ENCODE measurements at regions not wholly inside any gene's neighbourhood (a gene's known extent, or its start where the extent isn't known, plus 50 kb on each side); places are given as distances from the start of the nearest gene placed in this dataset.

DNA sequence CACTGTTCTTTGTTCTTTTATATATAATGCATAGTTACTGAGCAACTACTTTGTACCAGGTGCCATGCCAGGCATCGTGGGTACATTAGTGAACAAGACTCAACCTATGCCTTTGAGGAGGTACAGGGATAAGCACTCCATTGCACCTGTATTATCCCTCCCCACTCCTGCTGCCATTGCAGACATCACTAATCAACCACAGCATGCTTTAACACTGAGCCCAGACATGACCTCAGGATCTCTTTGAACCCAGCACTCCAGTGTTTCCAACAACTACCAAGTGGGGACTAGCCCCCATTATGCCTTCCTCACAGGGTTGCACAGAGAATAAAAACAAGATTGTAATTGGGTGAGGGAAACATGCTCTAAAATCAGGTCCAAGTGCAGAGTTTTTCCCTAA lies 60.5 kb upstream of the COL13A1 start:
- DNase-seq = no peak

DNA sequence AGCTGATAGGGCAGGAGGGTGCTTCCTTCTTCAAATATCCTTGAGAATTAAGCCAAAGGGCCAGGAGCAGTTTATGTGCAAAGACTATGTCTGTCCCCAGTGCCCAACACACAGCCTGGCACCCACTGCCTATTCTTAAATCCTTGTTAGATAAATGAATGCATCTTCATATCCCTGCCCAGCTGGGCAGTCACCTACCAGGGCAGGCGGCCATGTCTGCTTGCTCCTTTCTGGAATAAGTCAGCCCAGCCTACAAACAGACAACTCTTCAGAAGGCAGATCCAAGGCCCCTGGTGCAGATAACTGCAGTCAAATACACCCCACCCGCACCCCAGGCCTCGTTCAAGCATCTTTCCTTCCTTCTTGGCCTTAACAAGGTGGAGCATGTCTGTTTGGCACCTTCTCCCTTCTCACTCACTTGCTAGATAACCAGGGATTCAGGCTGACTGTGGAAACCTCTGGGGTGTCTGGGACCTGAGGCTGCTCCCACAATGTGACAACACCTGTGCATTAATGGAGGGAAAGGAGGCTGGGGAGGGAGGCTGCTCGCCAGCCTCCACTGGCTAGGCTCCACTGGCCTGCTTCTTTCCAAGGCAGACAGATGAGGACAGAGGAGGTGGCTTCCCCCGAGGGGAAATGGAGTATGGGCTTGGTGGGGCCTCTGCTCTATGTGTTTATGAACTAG lies 59.9 kb upstream of the COL13A1 start:
- DNase-seq = no peak

DNA sequence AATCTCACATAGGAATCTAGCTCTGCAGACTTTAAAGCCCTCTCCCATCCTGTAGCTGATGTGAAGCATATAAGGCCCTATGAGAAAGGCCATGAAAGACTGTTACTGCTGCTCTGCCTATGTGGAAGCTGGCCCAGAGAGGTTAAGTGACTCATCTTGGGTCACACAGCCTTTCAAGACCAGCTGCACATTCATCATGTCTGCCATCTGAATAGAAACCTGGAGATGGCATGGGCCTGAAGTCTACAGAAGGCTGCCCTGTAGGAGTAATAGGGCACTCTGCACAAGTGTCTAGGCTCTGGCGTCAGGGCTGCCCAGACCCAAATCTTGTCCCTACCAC lies 59.4 kb upstream of the COL13A1 start:
- DNase-seq = no peak

DNA sequence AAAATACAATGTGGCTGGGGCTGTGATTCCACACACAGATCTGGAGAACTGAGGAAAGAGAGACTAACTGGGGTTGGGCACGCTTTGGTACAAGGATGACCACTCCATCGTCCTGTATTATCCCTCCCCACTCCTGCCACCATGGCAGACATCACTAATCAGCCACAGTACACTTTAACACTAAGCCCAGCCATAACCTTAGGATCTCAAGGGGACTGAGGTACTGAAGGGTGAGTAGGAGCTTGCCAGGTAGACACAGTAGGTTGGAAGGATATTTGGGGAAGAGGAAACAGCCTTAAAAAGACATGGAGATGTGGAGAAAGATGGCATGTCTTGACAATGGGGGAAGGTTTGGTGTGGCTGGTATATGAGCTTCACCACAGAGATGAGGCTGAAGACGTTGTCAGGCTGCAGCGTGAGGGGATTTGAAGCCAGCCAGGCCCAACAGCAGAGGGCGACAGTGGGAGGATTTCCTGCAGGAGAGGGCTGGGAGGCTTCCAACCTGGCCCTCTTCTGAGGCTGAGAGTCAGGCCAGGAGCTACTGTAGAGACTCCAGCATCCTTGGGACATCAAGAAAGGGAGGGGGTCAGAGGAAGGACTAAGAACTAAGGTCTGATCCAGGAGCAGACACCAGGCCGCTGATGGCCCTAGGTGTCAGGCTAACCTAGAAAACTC lies 58.6 kb upstream of the COL13A1 start:
- no peak for DNase-seq

DNA sequence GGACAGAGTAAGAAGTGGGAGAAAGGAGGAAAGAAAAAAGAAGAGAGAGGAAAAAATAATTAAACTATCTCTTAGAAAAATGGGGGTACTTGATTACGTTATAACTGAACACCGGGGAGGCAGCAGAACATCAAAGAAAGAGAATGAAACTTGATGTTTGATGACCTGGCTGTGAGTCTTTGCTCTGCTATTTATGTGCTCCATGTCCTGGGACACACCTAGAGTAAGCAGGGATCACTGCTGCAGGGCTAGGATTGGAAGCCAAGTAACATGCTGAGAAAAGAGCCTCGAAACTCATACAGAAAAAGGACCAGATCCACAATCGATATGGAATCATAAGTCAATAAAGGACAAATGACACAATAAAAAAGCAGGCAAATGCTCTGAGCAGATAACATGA lies 56.7 kb upstream of the COL13A1 start:
- DNase-seq = no peak

DNA sequence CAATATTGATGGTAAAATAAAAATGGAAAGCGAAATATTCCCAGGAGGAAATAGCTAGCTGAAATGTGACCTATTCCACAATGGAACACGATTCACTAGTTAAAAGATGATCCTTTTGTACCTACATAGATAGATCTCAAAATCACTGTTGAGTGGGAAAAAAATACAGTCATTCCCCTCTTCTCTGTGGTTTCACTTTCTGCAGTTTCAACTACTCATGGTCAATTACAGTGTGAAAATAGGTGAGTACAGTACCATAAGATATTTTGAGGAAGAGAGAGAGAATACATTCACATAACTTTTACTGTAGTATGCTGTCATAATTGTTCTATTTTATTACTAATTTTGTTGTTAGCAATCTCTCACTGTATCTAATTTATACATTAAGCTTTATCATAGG lies 56.0 kb upstream of the COL13A1 start:
- DNase-seq = no peak

DNA sequence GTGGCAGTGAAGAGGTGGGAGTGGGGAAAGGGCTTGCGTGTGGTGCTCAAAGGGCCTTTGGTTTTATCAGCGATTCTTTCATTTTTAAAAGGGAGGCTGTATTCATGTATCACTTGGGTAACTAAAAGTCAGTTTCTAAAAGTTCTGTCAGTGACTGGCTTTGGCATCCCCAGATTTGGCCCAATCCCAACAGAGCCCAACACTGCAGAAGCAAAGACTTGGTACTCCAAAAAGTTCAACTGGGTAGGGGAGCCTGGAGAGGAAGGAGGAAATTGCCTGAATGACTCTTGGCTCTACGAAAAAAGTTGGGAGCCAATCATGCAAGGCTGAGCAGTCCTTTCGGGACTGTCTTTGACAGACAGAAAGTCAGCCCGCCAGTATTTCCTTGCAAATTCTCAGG lies 54.5 kb upstream of the COL13A1 start:
- DNase-seq = no peak

DNA sequence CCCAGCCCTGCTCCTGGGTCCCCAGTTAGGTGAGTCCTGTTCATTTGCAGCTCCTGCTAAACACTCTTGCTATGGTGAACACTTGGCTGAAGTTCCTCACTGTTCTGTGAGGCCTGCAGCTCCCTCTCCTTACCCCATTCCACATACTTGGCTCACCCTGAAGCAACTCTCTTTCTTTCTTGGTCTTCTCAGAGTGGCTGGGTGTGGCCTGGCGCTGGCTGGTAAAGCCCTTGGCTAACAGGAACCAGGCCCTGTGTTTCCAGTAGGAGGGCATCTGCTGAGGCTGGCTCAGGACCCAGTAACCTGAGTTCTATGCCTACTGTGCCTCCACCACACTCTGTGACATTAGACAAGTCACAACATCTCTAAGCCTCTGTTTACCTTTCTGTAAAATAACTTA lies 53.1 kb upstream of the COL13A1 start:
- DNase-seq = no peak

DNA sequence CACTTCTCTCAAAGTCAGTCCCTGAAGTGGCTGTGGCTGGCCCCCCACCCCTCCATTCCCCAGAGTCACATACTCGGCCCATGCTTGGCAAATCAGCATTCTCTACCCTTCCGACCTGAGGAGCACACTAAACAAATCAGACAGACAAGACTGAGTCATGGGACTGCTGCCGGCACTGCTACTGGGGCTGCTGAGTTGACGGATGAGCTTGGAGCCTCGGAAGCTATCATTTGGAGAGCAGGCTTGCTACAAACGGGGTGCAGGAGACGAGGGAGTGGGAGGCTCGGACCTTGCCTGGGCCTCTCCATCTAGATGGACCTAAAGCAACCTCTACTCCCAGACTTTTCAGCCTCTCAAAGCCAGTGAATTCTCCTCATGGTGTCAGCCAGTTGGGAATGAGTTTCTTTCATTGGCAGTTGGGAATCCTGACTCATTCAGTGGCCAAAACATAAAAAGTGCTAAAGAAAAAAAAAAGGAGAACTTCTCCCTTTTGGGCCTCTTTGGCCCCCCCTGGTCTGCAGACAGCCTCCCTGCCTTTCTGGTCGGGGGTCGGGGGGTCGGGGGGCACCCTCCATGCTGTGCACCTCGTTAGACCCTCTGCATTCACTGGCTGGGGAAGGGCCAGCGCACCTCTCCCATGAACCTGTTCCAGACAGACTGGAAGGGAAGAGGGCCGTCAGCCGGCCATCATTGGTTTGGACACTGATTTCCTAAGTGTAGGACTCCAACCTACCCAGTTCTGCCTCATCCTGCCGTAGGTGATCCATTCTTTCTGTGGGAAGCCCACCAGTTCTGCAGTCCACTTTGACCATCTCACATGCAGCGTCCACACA lies 52.3 kb upstream of the COL13A1 start:
- no peak for DNase-seq

DNA sequence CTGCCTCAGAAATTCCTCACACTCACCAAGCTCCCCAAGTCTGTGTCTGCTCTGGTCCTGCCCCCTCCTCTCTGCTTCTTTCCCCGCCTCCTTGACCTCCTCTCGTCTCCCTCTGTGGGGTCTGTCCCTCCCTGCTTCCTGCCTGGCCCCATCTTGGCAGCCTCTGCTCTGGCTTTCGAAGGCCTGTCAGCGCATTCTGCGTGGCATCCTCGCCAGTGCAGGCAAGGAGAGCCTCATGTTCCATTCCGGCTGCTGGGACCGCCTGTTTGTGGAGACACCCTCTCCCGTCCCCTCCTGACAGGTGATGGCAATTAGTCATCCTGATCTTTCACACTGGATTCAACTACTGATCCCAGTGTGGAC lies 51.7 kb upstream of the COL13A1 start:
- no peak for DNase-seq

DNA sequence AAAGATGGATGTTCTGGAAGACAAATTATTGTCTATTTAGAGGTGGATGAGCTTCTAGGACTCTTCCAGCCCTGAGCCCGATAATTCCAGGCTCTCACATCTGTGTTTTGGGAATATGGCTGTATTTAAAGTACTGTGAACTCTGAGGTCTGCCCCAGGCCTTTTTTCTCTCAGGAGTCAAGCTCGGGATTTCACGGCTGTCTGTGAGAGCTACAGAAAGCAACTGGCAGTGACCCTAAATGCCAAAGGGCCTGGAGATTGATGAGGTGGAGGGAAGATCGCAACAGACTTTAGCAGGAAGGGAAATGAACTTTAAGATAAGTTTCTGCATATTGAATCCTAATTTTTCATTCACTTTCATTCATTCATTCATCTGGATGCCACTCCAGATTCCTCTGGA lies 51.0 kb upstream of the COL13A1 start:
- no peak for DNase-seq

DNA sequence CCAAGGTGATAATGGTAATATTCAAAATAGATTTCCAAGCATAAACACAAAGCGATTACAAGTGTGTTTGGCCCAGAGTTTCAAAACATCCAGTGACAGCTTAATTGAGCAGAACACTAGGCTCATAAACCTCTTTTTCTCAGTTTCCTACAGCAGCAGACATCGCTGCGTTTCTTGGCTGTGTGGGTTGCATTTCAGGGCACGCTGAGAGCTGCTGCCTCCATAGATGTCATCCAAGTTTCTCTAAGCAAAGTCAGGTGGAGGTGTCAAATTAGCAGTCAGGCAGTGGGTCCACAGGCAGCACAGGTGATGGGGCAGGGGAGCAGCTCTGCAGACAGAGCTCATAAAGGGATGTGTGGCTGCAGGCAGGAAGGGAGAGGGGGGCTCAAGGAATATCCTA lies 50.5 kb upstream of the COL13A1 start:
- DNase-seq = no peak

Data from COR-L47 (cell line).